ENCODE measurements at regions not wholly inside any gene's neighbourhood (a gene's known extent, or its start where the extent isn't known, plus 50 kb on each side); places are given as distances from the start of the nearest gene placed in this dataset.

DNA sequence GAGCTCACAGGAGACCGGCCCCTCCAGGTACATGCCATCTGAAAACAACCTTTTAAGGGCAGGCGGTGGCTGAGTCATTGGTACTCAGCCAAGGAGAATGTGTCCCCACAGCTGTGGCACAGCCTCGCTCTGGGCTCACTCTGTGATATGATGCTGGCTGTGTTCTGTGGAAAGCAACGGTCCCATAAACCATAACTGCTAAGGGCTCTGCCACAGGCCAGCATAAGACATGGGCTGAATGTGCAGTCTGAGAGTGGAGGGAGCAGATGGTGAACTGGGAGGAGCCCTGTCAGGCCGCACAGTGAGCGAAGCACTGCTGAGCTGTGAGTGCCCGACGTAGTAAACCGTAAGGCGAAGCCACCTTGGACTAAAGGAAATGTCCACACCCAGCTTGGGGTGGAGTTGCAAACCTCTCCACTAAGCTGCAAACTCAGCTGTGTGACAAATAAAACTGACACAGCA lies 375.8 kb downstream of the THBS2 start:
- TF ChIP-seq, protein P1, sequence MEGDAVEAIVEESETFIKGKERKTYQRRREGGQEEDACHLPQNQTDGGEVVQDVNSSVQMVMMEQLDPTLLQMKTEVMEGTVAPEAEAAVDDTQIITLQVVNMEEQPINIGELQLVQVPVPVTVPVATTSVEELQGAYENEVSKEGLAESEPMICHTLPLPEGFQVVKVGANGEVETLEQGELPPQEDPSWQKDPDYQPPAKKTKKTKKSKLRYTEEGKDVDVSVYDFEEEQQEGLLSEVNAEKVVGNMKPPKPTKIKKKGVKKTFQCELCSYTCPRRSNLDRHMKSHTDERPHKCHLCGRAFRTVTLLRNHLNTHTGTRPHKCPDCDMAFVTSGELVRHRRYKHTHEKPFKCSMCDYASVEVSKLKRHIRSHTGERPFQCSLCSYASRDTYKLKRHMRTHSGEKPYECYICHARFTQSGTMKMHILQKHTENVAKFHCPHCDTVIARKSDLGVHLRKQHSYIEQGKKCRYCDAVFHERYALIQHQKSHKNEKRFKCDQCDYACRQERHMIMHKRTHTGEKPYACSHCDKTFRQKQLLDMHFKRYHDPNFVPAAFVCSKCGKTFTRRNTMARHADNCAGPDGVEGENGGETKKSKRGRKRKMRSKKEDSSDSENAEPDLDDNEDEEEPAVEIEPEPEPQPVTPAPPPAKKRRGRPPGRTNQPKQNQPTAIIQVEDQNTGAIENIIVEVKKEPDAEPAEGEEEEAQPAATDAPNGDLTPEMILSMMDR (IDR thresholded peaks at IDR 0.05): no peak
- TF ChIP-seq EZH2 (IDR thresholded peaks at IDR 0.05; ENCODE audit: borderline replicate concordance, insufficient read depth, low read depth, low read length, poor library complexity, severe bottlenecking): no peak

Measured in B cell (primary cell).